ENCODE measurements at regions not wholly inside any gene's neighbourhood (a gene's known extent, or its start where the extent isn't known, plus 50 kb on each side); places are given as distances from the start of the nearest gene placed in this dataset.

DNA sequence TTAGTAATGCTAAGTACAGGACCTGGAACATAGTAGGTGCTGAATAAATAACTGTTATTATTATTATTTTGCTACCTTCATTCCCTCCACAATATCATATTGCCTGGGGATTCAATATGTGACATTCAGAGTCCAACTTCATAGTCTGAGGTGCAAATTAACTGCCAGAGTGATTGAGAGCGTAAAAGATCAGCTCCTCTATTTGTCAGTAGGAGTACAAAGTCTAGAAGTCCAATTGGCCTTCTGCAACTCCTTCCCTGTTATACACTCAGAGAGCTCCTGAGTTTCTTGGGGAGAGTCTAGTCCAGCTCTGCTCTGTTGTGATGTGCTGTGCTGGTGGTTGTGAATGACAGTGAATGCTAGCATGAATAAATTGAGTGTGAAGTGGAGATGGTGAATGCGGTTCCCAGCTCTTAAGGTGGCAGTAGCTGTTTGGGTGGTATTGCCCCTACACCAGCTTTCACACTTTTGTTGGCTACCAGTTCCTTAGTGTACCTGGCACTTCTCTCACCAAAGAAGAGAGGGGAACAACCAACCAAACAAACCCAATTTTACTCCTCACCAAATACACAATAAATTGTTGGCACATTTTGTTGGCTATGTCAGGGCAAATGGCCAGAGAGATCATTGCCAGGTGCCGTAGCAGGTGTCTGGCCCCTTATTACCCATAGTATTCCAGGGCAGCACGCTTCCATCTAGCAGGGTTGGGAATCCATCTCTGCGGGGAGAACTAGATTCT is 270.1 kb upstream of the TBL1XR1 start:
- no peak for DNase-seq
- H3K9me3 ChIP-seq (replicated peaks in 1 of 3): no peaks in the 10 kb centered on the region
- no peak overlapping the region for H3K4me3 ChIP-seq
- H3K4me1 ChIP-seq (replicated peaks in 1 of 2): peaks cover 0 to 14% of the 10 kb centered on the region in 2 donors
- no peaks in the 10 kb centered on the region for H3K36me3 ChIP-seq (replicated peaks in 1 of 2)
- WGBS, 4 donors: 90 to 100% (median 97%) methylated on average over 5 of the region's 5 CpGs
- TF ChIP-seq CTCF (IDR thresholded peaks at IDR 0.05): no peak
- no peak for TF ChIP-seq POLR2A (IDR thresholded peaks at IDR 0.05)
- no peak overlapping the region for H3K27ac ChIP-seq
- intact Hi-C loops (cut with DNase I): no loop called here
- H3K27me3 ChIP-seq: no peaks in the 10 kb centered on the region

- Histone ChIP-seq H3K27me3 (no peaks in the 10 kb centered on the region), H3K4me1 (replicated peaks in 1 of 2) (peaks cover 0 to 14% of the 10 kb centered on the region in 2 donors), H3K27ac (no peak overlapping the region), H3K9me3 (replicated peaks in 1 of 3) (no peaks in the 10 kb centered on the region), H3K36me3 (replicated peaks in 1 of 2) (no peaks in the 10 kb centered on the region), H3K4me3 (no peak overlapping the region)
- no peak for TF ChIP-seq POLR2A (IDR thresholded peaks at IDR 0.05)
- no peak for TF ChIP-seq CTCF (IDR thresholded peaks at IDR 0.05)
- intact Hi-C loops (cut with DNase I): no loop called here
- DNase-seq: no peak
Observed at GRCh38 chr3:177468331-177468730, 271.0 kb upstream of the TBL1XR1 start.

GRCh38 chr3:177468816-177469215 is 271.5 kb upstream of the TBL1XR1 start:
- 42 to 98% (median 91%) methylated on average over 1 of the region's 1 CpG for WGBS, 4 donors
- Histone ChIP-seq H3K9me3 (replicated peaks in 1 of 3) (no peaks in the 10 kb centered on the region), H3K27ac (no peak overlapping the region), H3K27me3 (no peaks in the 10 kb centered on the region), H3K4me1 (replicated peaks in 1 of 2) (peaks cover 0 to 11% of the 10 kb centered on the region in 2 donors), H3K4me3 (no peak overlapping the region), H3K36me3 (replicated peaks in 1 of 2) (no peaks in the 10 kb centered on the region)
- intact Hi-C loops (cut with DNase I): no loop called here
- no peak for TF ChIP-seq CTCF (IDR thresholded peaks at IDR 0.05)
- TF ChIP-seq POLR2A (IDR thresholded peaks at IDR 0.05): no peak
- DNase-seq: no peak

DNA sequence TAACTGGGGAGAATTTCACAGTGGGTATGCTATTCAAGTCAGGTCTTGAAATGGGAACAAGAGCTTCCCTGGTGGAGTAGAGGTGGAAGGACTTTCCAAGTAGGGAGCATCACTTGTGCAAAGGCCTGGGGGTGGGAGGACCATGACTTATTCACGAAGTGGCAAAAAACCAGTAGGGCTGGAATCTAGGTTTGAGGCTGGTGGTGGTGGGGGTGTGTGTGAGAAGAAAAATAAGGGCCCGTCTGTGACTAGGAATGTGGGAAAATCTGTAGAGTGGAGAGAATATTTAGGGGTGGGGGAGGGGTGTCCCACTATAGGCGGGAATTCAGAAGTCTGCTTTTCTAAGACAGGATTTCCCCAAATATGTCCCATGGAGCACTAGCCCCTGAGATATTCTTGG is 271.9 kb upstream of the TBL1XR1 start:
- no peaks in the 10 kb centered on the region for H3K9me3 ChIP-seq (replicated peaks in 1 of 3)
- peaks cover 0 to 7% of the 10 kb centered on the region in 2 donors for H3K4me1 ChIP-seq (replicated peaks in 1 of 2)
- no peak overlapping the region for H3K4me3 ChIP-seq
- no peak overlapping the region for H3K27ac ChIP-seq
- TF ChIP-seq POLR2A (IDR thresholded peaks at IDR 0.05): no peak
- TF ChIP-seq CTCF (IDR thresholded peaks at IDR 0.05): no peak
- intact Hi-C loops (cut with DNase I): no loop called here
- no peaks in the 10 kb centered on the region for H3K27me3 ChIP-seq
- DNase-seq: no peak
- 91 to 98% (median 96%) methylated on average over 3 of the region's 3 CpGs for WGBS, 4 donors
- no peaks in the 10 kb centered on the region for H3K36me3 ChIP-seq (replicated peaks in 1 of 2)

All from adrenal gland (tissue), 9 donors.